T-helper 17 cell (primary cell): ENCODE measurements at regions not wholly inside any gene's neighbourhood (a gene's known extent, or its start where the extent isn't known, plus 50 kb on each side); places are given as distances from the start of the nearest gene placed in this dataset.
"Not testable (repeated sequence)": the region's sequence is repeated elsewhere in the genome, so short reads cannot be mapped to it uniquely, and the experiment has no call there.

Experiments
- ATAC-seq: fragments of 150-1000 bp; cut with Tn5 transposase; 2 replicates; pipeline ENCODE4 v1.10.0; 2021; ENCODE audit warnings: mild to moderate bottlenecking, moderate library complexity
- DNase-seq, 3 donors: peaks; one replicate each; pipeline versions ENCODE4 v3.0.0 to v3.0.0-alpha.2; 2020 to 2021
- H3K9me3 ChIP-seq: one replicate; pipeline ENCODE4 v1.7.0; 2013; ENCODE audit warnings: low read length, mild to moderate bottlenecking; ENCODE audit not compliant: control insufficient read depth, poor library complexity, severe bottlenecking
- H3K27ac Mint-ChIP-seq: one replicate; pipeline ENCODE4 v1.8.0; 2022; ENCODE audit warnings: mild to moderate bottlenecking, moderate library complexity, mixed read lengths
- H3K27me3 Mint-ChIP-seq: one replicate; pipeline ENCODE4 v1.8.0; 2022; ENCODE audit warnings: mixed read lengths
- H3K36me3 Mint-ChIP-seq: one replicate; pipeline ENCODE4 v1.8.0; 2022; ENCODE audit warnings: low read depth, mixed read lengths
- H3K4me1 Mint-ChIP-seq: one replicate; pipeline ENCODE4 v1.8.0; 2022; ENCODE audit warnings: mild to moderate bottlenecking, mixed read lengths
- H3K4me3 Mint-ChIP-seq: one replicate; pipeline ENCODE4 v1.8.0; 2022; ENCODE audit warnings: mild to moderate bottlenecking, moderate library complexity, mixed read lengths

DNA sequence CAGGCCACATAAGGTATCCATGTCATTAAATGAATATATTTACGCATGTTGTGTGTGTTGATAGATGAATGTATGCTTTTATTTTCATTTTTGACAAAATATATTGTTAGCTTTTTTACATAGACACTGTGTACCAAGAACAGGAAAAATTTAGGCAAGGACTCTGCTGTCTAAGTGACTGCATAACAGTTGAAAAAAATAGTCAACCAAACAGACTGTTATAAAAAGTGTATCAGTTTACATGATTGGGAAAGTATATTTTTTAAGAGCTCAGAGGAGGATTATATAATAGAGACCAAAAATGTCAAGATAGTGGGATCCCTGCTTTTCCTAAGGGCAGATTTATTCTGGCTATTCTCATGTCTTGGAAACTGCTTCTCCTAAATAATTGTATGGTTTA is 858.0 kb downstream of the SLITRK1 start:
- no peak overlapping the region for H3K4me3 Mint-ChIP-seq
- no peaks in the 10 kb centered on the region for H3K4me1 Mint-ChIP-seq
- no peak overlapping the region for H3K27ac Mint-ChIP-seq
- ATAC-seq = no peak
- H3K27me3 Mint-ChIP-seq = no peaks in the 10 kb centered on the region
- no peaks in the 10 kb centered on the region for H3K36me3 Mint-ChIP-seq
- DNase-seq = no peak
- H3K9me3 ChIP-seq = no peaks in the 10 kb centered on the region

DNA sequence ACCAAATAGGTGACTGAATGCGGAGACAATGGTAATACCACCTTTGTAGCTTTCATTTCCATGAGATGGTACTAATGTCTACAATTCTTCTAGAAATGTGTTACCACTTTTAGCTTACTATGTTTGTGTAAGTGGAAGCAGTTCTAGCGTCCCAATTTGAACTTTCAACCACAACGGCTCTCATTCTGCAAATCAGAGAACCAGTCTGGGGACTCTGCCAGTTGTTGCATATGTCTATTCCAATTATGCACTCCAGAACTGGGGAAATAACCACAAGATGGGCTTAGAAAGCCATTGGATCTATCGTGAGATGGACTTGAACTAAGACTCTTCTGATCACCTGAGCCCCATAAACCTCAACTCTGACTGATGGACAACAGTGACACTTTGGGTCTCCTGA is 862.3 kb downstream of the SLITRK1 start:
- ATAC-seq = no peak
- no peak overlapping the region for H3K4me3 Mint-ChIP-seq
- H3K27me3 Mint-ChIP-seq = no peaks in the 10 kb centered on the region

GRCh38 chr13:83009987-83010386 is 872.3 kb downstream of the SLITRK1 start:
- ATAC-seq (no peak), DNase-seq (no peak)

More for the DNA sequence above, 862.3 kb downstream of the SLITRK1 start:
- no peaks in the 10 kb centered on the region for H3K36me3 Mint-ChIP-seq
- no peaks in the 10 kb centered on the region for H3K9me3 ChIP-seq
- no peak overlapping the region for H3K27ac Mint-ChIP-seq
- no peaks in the 10 kb centered on the region for H3K4me1 Mint-ChIP-seq
- DNase-seq = no peak

DNA sequence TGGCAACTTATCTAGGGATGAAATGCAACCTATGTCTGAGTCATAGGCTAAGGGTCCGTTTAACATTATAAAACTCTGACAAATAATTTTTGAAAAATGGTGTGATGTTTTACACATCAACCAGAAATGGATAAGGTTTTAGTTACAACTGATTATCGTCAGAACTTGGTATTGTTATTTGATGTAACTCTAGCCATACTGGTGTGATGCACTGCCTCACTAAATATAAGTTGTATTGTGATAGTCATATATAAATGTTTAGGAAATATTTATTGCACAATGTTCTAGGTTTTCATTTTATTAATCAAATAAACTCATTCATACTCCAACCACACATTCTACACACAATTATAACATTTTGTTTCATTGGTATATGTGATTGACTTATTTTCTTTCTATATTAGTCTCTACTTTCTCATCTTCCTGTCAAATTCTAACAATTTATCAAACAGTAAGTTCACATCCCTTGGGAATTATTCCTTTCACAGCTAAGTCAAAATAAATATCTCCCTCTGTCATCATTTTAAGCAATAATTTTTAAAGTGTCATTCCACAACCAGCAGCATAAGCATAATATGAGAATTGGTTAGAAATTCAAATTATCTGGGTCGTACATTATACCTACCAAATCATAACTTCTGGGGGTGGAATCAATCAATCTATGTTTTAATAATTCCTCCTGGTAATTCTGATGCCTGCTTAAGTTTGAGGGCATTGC is 873.9 kb downstream of the SLITRK1 start:
- no peaks in the 10 kb centered on the region for H3K9me3 ChIP-seq
- ATAC-seq (no peak), DNase-seq (no peak)
- no peaks in the 10 kb centered on the region for H3K36me3 Mint-ChIP-seq
- H3K4me1 Mint-ChIP-seq = no peaks in the 10 kb centered on the region
- no peak overlapping the region for H3K27ac Mint-ChIP-seq
- no peak overlapping the region for H3K4me3 Mint-ChIP-seq
- no peaks in the 10 kb centered on the region for H3K27me3 Mint-ChIP-seq

More at GRCh38 chr13:83009987-83010386, 872.3 kb downstream of the SLITRK1 start:
- H3K4me1 Mint-ChIP-seq = no peaks in the 10 kb centered on the region
- no peak overlapping the region for H3K4me3 Mint-ChIP-seq
- H3K36me3 Mint-ChIP-seq = no peaks in the 10 kb centered on the region
- no peaks in the 10 kb centered on the region for H3K27me3 Mint-ChIP-seq
- no peak overlapping the region for H3K27ac Mint-ChIP-seq
- no peaks in the 10 kb centered on the region for H3K9me3 ChIP-seq

DNA sequence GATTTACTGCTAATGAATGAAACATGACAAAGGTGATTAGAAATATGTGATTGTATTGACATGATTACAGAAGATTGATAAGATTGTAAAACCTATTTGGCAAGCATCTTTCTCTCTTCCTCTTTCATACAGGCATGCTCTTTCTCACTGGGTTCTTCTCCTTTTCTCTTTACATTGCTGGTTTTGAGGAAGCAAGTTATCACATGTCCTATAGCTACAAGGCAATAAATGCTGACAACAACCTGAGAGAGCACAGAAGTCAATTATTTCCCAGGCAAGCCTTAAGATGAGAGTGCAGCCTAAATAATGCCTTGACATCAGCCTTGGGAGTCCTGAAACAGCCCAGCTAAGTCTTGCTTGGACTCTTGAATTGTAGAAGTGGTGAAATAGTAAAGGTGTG is 875.0 kb downstream of the SLITRK1 start:
- Mint-ChIP-seq H3K36me3 (no peaks in the 10 kb centered on the region), H3K4me1 (no peaks in the 10 kb centered on the region), H3K4me3 (no peak overlapping the region), H3K27me3 (no peaks in the 10 kb centered on the region), H3K27ac (no peak overlapping the region)
- no peak for DNase-seq
- no peak for ATAC-seq
- no peaks in the 10 kb centered on the region for H3K9me3 ChIP-seq

DNA sequence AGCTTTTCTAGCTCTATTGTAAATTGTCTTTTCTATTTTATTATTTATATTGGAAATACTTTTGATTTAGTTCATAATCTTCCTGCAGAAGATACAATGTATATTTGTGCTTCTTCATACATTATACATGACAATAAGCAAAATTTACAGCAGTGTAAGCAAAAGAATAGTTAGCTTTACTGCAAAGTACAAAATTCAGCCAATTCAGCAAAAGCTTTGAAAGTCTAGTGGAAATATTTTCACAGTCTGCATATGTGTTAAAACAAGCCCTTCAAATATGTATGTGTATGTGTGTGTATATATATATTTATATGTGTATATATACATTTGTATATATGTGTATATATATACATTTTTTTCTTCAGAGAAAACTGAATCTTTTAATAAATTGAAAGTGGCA is 879.1 kb downstream of the SLITRK1 start:
- Mint-ChIP-seq H3K27me3 (no peaks in the 10 kb centered on the region), H3K4me3 (no peak overlapping the region), H3K36me3 (no peaks in the 10 kb centered on the region), H3K4me1 (no peaks in the 10 kb centered on the region), H3K27ac (no peak overlapping the region)
- H3K9me3 ChIP-seq = no peaks in the 10 kb centered on the region
- DNase-seq (no peak), ATAC-seq (no peak)

GRCh38 chr13:82993417-82993816 is 888.9 kb downstream of the SLITRK1 start:
- ATAC-seq (no peak), DNase-seq (no peak)
- Mint-ChIP-seq H3K36me3 (no peaks in the 10 kb centered on the region), H3K4me1 (no peaks in the 10 kb centered on the region), H3K27me3 (no peaks in the 10 kb centered on the region), H3K4me3 (no peak overlapping the region), H3K27ac (no peak overlapping the region)
- no peaks in the 10 kb centered on the region for H3K9me3 ChIP-seq

DNA sequence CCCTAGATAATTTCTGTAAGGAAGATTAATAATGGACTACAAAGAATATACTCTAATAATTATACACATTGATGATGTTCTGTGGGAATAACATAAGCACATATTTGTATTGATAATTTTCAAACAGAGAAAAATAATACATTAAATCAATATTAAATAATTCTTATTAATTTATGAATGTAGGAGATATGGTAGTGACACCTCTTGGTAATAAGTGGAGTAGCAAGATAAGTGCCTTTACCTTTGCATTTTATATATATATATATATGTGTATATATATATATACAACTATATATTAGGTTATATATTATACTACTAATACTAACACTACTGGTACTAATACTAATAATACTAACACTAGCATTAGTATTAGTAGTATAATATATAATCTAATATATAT is 905.8 kb downstream of the SLITRK1 start:
- H3K9me3 ChIP-seq = no peaks in the 10 kb centered on the region
- Mint-ChIP-seq H3K4me3 (no peak overlapping the region), H3K4me1 (no peaks in the 10 kb centered on the region), H3K27me3 (no peaks in the 10 kb centered on the region), H3K27ac (no peak overlapping the region), H3K36me3 (no peaks in the 10 kb centered on the region)
- ATAC-seq (no peak), DNase-seq (no peak)

GRCh38 chr13:82963226-82964099 is 918.8 kb downstream of the SLITRK1 start:
- no peak overlapping the region for H3K27ac Mint-ChIP-seq
- H3K4me3 Mint-ChIP-seq = no peak overlapping the region
- no peaks in the 10 kb centered on the region for H3K36me3 Mint-ChIP-seq
- ATAC-seq (no peak), DNase-seq (no peak)
- no peaks in the 10 kb centered on the region for H3K4me1 Mint-ChIP-seq
- no peaks in the 10 kb centered on the region for H3K27me3 Mint-ChIP-seq
- no peaks in the 10 kb centered on the region for H3K9me3 ChIP-seq

GRCh38 chr13:82962397-82962796 is 919.9 kb downstream of the SLITRK1 start:
- no peak for DNase-seq
- Mint-ChIP-seq H3K36me3 (no peaks in the 10 kb centered on the region), H3K27me3 (no peaks in the 10 kb centered on the region), H3K4me1 (no peaks in the 10 kb centered on the region), H3K4me3 (no peak overlapping the region), H3K27ac (no peak overlapping the region)
- H3K9me3 ChIP-seq = no peaks in the 10 kb centered on the region
- no peak for ATAC-seq

GRCh38 chr13:82961757-82962156 is 920.5 kb downstream of the SLITRK1 start:
- Mint-ChIP-seq H3K27ac (no peak overlapping the region), H3K27me3 (no peaks in the 10 kb centered on the region), H3K4me1 (no peaks in the 10 kb centered on the region), H3K36me3 (no peaks in the 10 kb centered on the region), H3K4me3 (no peak overlapping the region)
- ATAC-seq (no peak), DNase-seq (no peak)
- no peaks in the 10 kb centered on the region for H3K9me3 ChIP-seq

DNA sequence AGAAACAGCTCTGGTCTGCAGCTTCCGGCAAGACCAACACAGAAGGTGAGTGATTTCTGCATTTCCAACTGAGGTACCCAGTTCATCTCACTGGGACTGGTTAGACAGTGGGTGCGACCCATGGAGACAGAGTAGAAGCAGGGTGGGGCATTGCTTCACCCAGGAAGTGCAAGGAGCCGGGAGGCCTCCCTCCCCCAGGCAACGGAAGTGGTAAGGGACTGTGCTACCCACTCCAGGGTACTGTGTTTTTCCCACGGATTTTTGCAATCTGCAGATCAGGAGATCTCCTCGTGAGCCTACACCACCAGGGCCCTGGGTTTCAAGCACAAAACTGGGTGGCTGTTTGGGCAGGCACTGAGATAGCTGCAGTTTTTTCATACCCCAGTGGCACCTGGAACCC is 929.9 kb downstream of the SLITRK1 start:
- not testable (repeated sequence) for H3K4me1 Mint-ChIP-seq, H3K27ac Mint-ChIP-seq, ATAC-seq, H3K4me3 Mint-ChIP-seq, H3K36me3 Mint-ChIP-seq, H3K9me3 ChIP-seq, H3K27me3 Mint-ChIP-seq, DNase-seq

GRCh38 chr13:82947683-82948082 is 934.6 kb downstream of the SLITRK1 start:
- H3K27me3 Mint-ChIP-seq = no peaks in the 10 kb centered on the region
- H3K4me3 Mint-ChIP-seq = no peak overlapping the region
- ATAC-seq (no peak), DNase-seq (no peak)
- H3K36me3 Mint-ChIP-seq = no peaks in the 10 kb centered on the region
- no peaks in the 10 kb centered on the region for H3K9me3 ChIP-seq
- H3K27ac Mint-ChIP-seq = no peak overlapping the region
- no peaks in the 10 kb centered on the region for H3K4me1 Mint-ChIP-seq

DNA sequence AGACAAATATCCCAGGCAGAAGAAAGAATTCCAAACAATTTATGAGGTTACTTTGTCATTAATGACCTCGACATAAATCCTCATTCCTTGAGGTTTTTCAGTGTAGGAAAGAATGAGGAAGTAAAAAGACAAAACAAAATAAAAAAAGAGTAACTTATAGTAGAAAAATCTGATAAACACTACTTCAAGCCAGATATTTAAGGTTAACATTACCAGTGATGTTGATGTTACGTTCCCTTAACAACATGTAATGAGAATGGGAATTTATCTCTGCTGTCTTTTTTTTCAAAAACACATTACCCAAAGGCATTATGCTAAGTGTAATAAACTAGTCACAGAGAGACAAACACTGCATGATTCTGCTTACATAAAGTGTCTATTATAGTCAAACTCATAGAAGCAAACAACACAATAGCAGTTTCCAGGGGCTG is 935.1 kb downstream of the SLITRK1 start:
- DNase-seq (no peak), ATAC-seq (no peak)
- no peak overlapping the region for H3K4me3 Mint-ChIP-seq
- no peaks in the 10 kb centered on the region for H3K9me3 ChIP-seq
- H3K27ac Mint-ChIP-seq = no peak overlapping the region
- no peaks in the 10 kb centered on the region for H3K36me3 Mint-ChIP-seq
- no peaks in the 10 kb centered on the region for H3K4me1 Mint-ChIP-seq
- no peaks in the 10 kb centered on the region for H3K27me3 Mint-ChIP-seq
